ENCODE measurements at regions not wholly inside any gene's neighbourhood (a gene's known extent, or its start where the extent isn't known, plus 50 kb on each side); places are given as distances from the start of the nearest gene placed in this dataset.

DNA sequence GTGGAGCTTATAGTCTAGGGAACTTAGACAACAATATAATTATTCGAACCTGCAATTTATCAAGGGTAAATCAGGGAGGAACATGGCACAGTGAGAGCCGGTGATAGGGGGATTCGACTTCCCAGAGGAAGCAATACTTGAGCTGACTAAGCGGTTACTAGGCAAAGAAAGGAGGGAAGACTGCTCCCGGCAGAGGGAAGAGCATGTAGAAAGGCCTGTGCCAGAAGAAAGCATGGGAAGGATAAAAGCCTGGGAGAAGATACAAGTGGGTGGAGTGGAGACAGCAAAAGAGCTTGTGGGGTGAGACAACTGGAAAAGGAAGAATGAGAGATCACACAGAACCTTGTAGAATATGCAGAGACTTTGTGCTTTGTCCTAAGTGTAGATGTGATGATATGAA is 93.3 kb downstream of the MARCHF4 start:
- DNase-seq (ENCODE audit: low spot score) = no peak
- Histone ChIP-seq H3K27me3 (replicated peaks; ENCODE audit: insufficient read depth) (no peaks in the 10 kb centered on the region), H3K36me3 (no peaks in the 10 kb centered on the region), H3K4me3 (no peak overlapping the region), H3K27ac (no peak overlapping the region), H3K9me3 (no peaks in the 10 kb centered on the region), H3K4me1 (replicated peaks) (no peaks in the 10 kb centered on the region)
- WGBS = 77% methylated on average over 5 of the region's 5 CpGs
- TF ChIP-seq CTCF (IDR thresholded peaks at IDR 0.05) (no peak), POLR2AphosphoS5 (IDR thresholded peaks at IDR 0.05) (no peak), POLR2A (IDR thresholded peaks at IDR 0.05) (no peak)
- intact Hi-C loops (cut with DNase I) = no loop called here

- Histone ChIP-seq H3K27me3 (replicated peaks; ENCODE audit: insufficient read depth) (no peaks in the 10 kb centered on the region), H3K27ac (no peak overlapping the region), H3K4me1 (replicated peaks) (no peaks in the 10 kb centered on the region), H3K36me3 (no peaks in the 10 kb centered on the region), H3K4me3 (no peak overlapping the region), H3K9me3 (no peaks in the 10 kb centered on the region)
- 100% methylated on average over 2 of the region's 2 CpGs for WGBS
- intact Hi-C loops (cut with DNase I) = no loop called here
- TF ChIP-seq POLR2AphosphoS5 (IDR thresholded peaks at IDR 0.05) = no peak
- TF ChIP-seq CTCF (IDR thresholded peaks at IDR 0.05) = no peak
- no peak for TF ChIP-seq POLR2A (IDR thresholded peaks at IDR 0.05)
- DNase-seq (ENCODE audit: low spot score) = no peak
Measured at GRCh38 chr2:216275890-216276289, 96.4 kb downstream of the MARCHF4 start.

DNA sequence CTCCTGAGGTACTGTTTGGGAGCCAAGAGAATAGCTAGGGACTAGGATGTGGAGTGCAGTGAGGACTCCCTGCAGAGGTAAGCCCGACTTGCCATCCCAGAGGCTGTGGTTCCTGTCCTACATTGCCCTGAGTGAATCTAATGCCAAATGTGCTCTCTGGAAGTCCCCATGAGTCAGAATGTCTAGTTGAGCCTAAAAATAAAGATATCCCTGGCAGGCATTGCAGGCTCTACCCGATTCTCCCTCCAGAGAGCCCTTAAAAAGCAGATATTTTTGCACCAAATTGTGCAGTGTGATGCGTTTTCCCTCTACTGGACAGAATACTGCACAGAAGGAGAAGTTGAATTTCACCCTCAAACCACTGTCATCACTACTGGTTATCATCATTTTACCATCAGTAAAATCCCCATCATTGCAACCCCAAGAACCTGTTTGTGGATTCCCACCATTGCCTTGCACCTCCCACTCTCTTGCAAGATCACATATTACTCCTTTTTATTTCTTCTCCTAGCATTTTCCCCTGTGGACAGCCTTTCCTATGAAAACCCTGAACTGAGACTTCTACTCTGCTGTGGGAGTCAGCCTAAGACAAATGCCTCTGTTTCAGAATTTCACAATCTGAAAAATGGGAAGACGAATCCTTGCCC is 98.0 kb downstream of the MARCHF4 start:
- H3K4me1 ChIP-seq (replicated peaks) = no peaks in the 10 kb centered on the region
- no peaks in the 10 kb centered on the region for H3K9me3 ChIP-seq
- H3K36me3 ChIP-seq = no peaks in the 10 kb centered on the region
- no peaks in the 10 kb centered on the region for H3K27me3 ChIP-seq (replicated peaks; ENCODE audit: insufficient read depth)
- WGBS = 60% methylated on average over 4 of the region's 4 CpGs
- intact Hi-C loops (cut with DNase I) = no loop called here
- no peak for TF ChIP-seq POLR2AphosphoS5 (IDR thresholded peaks at IDR 0.05)
- no peak for TF ChIP-seq POLR2A (IDR thresholded peaks at IDR 0.05)
- no peak for TF ChIP-seq CTCF (IDR thresholded peaks at IDR 0.05)
- no peak overlapping the region for H3K4me3 ChIP-seq
- DNase-seq (ENCODE audit: low spot score) = no peak
- H3K27ac ChIP-seq = no peak overlapping the region

DNA sequence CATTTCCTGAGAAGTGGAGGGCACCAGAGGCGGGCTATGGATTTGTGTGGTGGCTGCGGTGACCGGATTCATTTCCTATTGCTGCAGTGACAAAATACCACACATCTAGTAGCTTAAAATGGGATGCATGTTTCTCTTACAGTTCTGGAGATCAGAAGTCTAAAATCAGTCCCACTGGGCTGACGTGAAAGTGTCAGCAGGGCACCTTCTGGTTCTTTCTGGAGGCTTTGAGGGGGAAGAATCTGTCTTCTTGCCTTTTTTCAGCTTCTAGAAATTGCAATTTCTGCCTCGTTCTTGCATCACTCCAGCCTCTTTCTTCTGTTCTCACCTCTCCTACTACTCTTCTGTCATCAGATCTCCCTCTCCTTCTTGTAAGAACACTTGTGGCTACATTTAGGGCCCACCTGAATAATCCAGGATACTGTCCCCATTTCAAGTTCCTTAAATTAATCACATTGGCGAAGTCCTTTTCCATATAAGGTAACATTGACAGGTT is 111.2 kb downstream of the MARCHF4 start:
- no peaks in the 10 kb centered on the region for H3K36me3 ChIP-seq

More for the DNA sequence above, 111.2 kb downstream of the MARCHF4 start:
- Histone ChIP-seq H3K4me3 (no peak overlapping the region), H3K9me3 (no peaks in the 10 kb centered on the region), H3K4me1 (replicated peaks) (no peaks in the 10 kb centered on the region), H3K27ac (no peak overlapping the region), H3K27me3 (replicated peaks; ENCODE audit: insufficient read depth) (no peaks in the 10 kb centered on the region)
- intact Hi-C loops (cut with DNase I) = no loop called here
- TF ChIP-seq POLR2A (IDR thresholded peaks at IDR 0.05) = no peak
- TF ChIP-seq CTCF (IDR thresholded peaks at IDR 0.05) = no peak
- no peak for TF ChIP-seq POLR2AphosphoS5 (IDR thresholded peaks at IDR 0.05)
- WGBS = 96% methylated on average over 6 of the region's 6 CpGs
- no peak for DNase-seq (ENCODE audit: low spot score)

All from prostate gland (tissue), 2 donors.